Skeletal muscle satellite cell (primary cell): ENCODE measurements at regions not wholly inside any gene's neighbourhood (a gene's known extent, or its start where the extent isn't known, plus 50 kb on each side); places are given as distances from the start of the nearest gene placed in this dataset.

Source experiments
- H3K27me3 ChIP-seq: 2 replicates; pipeline ENCODE4 v1.7.0; 2013; ENCODE audit warnings: low read length; ENCODE audit not compliant: control insufficient read depth, insufficient read depth
- H3K36me3 ChIP-seq: 2 replicates; pipeline ENCODE4 v1.7.0; 2013; ENCODE audit warnings: mild to moderate bottlenecking, control low read depth, low read length; ENCODE audit not compliant: insufficient read depth
- H3K4me1 ChIP-seq: 2 replicates; pipeline ENCODE4 v1.7.0; 2013; ENCODE audit warnings: low read length; ENCODE audit not compliant: control insufficient read depth, insufficient read depth
- H3K4me2 ChIP-seq: 2 replicates; pipeline ENCODE4 v1.7.0; 2013; ENCODE audit warnings: mild to moderate bottlenecking, low read length
- H3K4me3 ChIP-seq: 2 replicates; pipeline ENCODE4 v1.7.0; 2013; ENCODE audit warnings: low read length
- H3K9ac ChIP-seq: 2 replicates; pipeline ENCODE4 v1.7.0; 2013; ENCODE audit warnings: mild to moderate bottlenecking, low read depth, low read length, moderate library complexity
- H3K9me3 ChIP-seq: replicated peaks from 2 replicates; pipeline ENCODE4 v1.7.0; 2013; ENCODE audit warnings: mild to moderate bottlenecking, control low read depth, low read length

DNA sequence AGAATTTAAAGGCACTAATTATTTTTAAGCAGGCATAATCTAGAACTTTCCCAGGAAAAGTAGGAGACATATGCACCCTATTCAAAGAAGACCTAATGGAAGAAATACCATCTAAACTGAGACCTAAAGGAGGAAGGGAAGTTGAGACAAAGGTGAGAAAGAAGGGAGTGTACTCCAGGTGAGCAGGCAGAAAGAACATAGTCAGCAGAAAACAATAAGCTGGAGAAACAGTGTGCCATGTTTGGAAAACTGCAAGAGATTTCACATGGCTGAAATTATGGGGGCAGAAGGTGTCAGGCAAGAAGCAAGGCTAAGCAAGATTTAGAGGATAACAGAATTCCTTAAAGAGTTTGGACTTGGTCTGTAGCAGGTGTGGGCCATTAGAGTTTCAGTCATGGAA lies 167.0 kb upstream of the USP25 start:
- Histone ChIP-seq H3K27me3 (peaks cover 24% of the 10 kb centered on the region), H3K4me1 (no peaks in the 10 kb centered on the region), H3K4me2 (no peak overlapping the region), H3K9me3 (no peaks in the 10 kb centered on the region), H3K9ac (no peak overlapping the region), H3K4me3 (no peak overlapping the region), H3K36me3 (no peaks in the 10 kb centered on the region)

DNA sequence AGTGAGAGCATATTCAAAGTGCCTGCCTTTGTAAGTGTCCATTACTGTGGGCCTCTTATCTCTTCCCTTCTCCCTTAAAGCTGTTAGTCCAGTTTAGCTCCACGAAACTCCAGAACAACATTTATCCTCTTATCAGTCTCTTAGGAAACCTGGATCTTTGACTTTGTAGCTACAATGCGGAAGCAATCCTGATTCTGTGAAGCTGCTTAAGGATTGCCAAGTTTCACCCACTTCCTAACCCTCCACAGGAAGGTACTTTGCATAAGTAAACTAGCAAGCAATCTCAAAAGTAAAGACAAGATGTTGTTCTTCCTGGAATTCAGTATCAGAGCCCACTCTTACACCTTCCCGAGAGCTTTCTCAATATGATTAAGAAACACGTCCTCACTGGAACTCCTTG lies 164.9 kb upstream of the USP25 start:
- no peak overlapping the region for H3K9ac ChIP-seq
- H3K4me1 ChIP-seq: no peaks in the 10 kb centered on the region
- H3K4me3 ChIP-seq: no peak overlapping the region

DNA sequence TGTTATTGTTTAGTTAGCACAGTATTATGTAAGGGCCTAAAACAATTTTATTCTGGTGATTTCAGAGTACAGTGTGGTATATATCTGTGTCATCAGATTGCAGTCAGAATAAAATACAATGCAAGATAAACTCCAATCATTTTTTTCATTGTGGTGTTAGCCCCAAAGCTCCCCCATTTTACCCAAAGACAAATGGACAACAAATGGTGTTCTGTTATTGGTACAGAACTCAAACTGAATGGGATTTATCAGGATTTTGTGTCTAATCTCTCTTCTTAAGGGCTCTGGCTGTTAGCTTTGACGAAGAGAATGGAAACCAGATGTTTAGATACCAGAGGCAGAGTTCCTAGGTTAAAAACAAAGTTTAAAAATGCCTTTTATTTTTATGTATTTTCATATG lies 163.1 kb upstream of the USP25 start:
- Histone ChIP-seq H3K4me1 (no peaks in the 10 kb centered on the region), H3K9ac (no peak overlapping the region), H3K36me3 (no peaks in the 10 kb centered on the region), H3K9me3 (no peaks in the 10 kb centered on the region), H3K27me3 (peaks cover 12% of the 10 kb centered on the region), H3K4me2 (no peak overlapping the region), H3K4me3 (no peak overlapping the region)

More for the DNA sequence above, 164.9 kb upstream of the USP25 start:
- Histone ChIP-seq H3K4me2 (no peak overlapping the region), H3K9me3 (no peaks in the 10 kb centered on the region), H3K27me3 (peaks cover 17% of the 10 kb centered on the region), H3K36me3 (no peaks in the 10 kb centered on the region)

DNA sequence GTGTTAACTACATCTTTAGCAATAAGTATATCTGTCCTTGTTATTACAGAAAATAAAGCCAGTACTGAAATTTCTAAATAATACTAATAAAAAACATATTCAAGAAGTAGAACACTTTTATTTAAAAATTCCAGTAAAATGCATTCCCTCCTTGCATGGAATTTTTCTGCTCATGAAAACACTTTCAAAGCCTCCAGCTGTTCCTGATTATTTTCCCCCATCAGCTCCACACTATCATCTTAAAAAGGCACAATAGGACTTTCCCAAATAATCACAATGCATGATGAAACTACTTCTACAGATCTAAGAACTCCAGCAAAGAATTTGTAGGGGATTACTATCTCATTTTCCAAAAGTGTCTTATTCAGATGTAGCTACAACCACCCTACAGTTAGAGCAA lies 162.6 kb upstream of the USP25 start:
- H3K4me2 ChIP-seq: no peak overlapping the region

DNA sequence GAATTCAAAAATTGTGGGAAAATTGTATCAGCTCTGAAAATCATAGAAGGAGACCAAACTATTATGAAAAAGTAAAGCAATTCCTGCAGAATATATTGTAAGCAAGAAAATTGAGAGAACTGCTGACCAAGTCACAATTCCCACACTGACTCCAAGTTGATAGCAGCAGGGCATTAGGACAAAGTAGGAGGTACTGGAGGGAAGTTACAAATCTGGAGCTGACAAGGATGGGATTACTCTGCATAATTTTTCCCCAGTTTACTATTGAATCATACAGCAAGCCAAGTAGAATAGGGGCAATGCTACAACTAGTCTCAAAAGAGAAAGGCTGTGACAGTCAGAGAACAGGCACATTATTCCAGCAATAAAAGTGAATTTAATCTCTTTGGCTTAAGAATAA lies 161.3 kb upstream of the USP25 start:
- H3K4me1 ChIP-seq: no peaks in the 10 kb centered on the region
- H3K9ac ChIP-seq: no peak overlapping the region
- H3K27me3 ChIP-seq: peaks cover 12% of the 10 kb centered on the region
- no peaks in the 10 kb centered on the region for H3K36me3 ChIP-seq
- H3K9me3 ChIP-seq: no peaks in the 10 kb centered on the region
- no peak overlapping the region for H3K4me3 ChIP-seq
- H3K4me2 ChIP-seq: no peak overlapping the region

More for the DNA sequence above, 162.6 kb upstream of the USP25 start:
- no peaks in the 10 kb centered on the region for H3K4me1 ChIP-seq
- H3K9ac ChIP-seq: no peak overlapping the region
- H3K27me3 ChIP-seq: peaks cover 12% of the 10 kb centered on the region
- H3K4me3 ChIP-seq: no peak overlapping the region
- no peaks in the 10 kb centered on the region for H3K9me3 ChIP-seq
- H3K36me3 ChIP-seq: no peaks in the 10 kb centered on the region

DNA sequence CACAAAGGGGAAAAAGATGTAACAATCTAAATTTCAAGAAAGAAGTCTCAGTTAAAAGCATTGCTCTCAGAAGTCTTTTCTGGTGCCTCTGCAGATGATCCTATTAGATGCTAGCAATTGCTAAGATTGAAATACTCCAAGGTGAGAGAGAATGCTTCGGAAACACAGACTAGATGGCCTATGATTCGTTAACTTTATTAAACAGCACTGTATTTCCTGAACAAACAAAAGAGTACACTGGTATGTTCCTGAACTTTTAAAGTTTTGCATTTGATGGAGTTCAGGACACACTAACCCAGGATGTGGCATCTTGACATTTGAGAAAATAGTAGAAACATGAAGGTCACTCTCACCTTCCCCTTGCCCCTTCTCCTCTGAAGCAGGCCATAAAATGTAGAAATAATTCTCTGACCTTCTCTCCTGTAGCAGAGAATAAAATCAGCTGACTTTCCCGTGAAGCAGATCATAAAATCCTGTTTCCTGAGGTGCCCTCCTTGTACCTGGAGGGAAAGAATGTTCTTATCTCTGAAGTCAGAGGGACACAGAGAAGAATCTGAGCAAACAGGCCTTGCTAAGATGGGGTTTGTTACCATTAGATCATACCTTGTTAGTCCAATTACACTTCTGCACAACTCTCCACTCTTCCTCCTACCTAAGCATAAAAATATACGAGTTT lies 142.9 kb upstream of the USP25 start:
- no peaks in the 10 kb centered on the region for H3K9me3 ChIP-seq
- H3K9ac ChIP-seq: no peak overlapping the region
- H3K4me2 ChIP-seq: no peak overlapping the region
- peaks cover 5% of the 10 kb centered on the region for H3K27me3 ChIP-seq
- no peaks in the 10 kb centered on the region for H3K4me1 ChIP-seq
- H3K4me3 ChIP-seq: no peak overlapping the region
- no peaks in the 10 kb centered on the region for H3K36me3 ChIP-seq

DNA sequence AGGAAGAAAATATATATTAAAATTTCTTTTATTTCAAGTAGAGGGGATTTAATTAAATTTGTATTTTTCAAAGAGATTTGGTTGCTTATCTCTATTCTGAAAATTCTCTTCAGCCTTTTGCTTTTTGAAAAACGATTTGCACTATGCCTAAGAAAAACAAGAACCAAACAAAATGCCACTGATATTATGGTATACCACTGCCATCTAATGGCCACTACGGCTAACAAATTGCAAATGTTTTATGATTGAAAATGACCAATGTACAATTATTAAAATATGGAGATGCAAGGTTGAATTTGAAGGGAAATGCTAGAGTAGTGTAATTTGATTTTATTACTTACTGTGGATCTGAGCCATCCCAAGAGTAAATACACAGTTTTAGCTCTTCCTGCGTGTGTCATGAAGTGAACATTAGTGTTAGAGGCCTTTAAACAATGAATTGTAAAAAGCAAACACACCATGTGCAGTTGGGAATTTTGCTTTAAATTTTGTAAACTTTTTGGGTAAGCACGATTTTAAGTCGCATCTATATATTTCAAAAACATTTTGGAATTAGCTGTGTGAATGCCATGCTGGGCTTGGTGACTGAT lies 137.4 kb upstream of the USP25 start:
- H3K9me3 ChIP-seq: no peaks in the 10 kb centered on the region
- no peaks in the 10 kb centered on the region for H3K27me3 ChIP-seq
- no peaks in the 10 kb centered on the region for H3K4me1 ChIP-seq
- H3K4me3 ChIP-seq: no peak overlapping the region
- H3K4me2 ChIP-seq: no peak overlapping the region
- no peak overlapping the region for H3K9ac ChIP-seq
- H3K36me3 ChIP-seq: no peaks in the 10 kb centered on the region

DNA sequence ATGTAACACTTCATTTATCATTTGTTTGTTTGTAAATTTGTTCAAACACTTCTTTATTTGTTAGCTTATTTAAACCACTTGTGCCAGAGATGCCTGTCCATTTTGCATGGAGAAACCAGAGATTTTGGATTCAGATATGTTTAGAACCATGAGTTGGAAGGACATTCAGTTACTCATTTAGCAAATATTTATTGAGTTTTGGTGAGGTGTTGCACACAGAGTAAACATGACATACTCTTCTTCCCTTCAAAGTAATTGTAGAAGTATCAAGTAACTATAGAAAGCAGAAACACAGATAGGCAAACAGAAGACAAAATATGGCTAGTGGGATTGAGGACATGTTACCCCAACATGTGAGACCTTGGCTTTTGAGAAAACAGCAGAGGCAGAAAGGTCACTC lies 136.8 kb upstream of the USP25 start:
- no peak overlapping the region for H3K4me2 ChIP-seq
- H3K27me3 ChIP-seq: no peaks in the 10 kb centered on the region
- no peaks in the 10 kb centered on the region for H3K9me3 ChIP-seq
- H3K36me3 ChIP-seq: no peaks in the 10 kb centered on the region
- no peak overlapping the region for H3K4me3 ChIP-seq
- H3K4me1 ChIP-seq: no peaks in the 10 kb centered on the region
- H3K9ac ChIP-seq: no peak overlapping the region

DNA sequence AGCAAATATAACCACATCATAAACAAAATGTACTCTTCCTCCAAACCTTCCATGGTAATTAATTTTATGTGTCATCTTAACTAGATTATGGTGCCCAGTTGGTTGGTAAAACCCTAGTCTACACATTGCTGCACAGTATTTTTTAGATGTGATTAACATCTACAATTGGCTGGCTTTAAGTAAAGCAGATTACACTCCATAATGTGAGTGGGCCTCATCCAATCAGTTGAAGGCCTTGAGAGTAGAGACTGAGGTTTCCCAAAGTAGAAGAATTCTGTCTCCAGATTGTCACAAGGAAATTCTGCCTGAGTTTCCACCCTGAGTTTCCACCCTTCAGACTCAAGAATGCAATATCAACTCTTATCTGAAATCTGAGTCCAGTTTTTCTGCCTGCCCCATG lies 128.4 kb upstream of the USP25 start:
- no peak overlapping the region for H3K9ac ChIP-seq
- no peaks in the 10 kb centered on the region for H3K27me3 ChIP-seq

DNA sequence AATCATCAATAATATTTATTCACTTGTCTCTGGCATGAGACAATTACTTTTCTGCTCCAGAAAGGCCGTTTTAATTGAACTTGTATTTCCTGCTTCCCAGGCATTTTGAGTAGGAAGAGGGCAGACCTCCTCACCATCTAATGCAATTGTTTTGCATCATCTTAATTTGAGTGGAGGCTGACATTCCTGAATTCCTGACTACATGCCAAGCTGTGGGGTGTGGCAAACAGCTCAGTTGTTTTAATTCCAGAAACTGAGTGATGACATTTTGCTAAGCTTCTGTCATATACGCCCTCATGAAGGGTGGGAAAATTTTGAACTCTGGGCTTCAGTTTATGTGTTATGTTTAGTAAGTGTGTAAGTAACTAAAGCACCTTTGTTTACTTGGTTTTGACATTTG lies 125.4 kb upstream of the USP25 start:
- no peak overlapping the region for H3K9ac ChIP-seq
- H3K36me3 ChIP-seq: no peaks in the 10 kb centered on the region
- H3K4me2 ChIP-seq: peak overlapping the region; percentile 12
- no peak overlapping the region for H3K4me3 ChIP-seq
- H3K27me3 ChIP-seq: no peaks in the 10 kb centered on the region
- peaks cover 8% of the 10 kb centered on the region for H3K4me1 ChIP-seq
- no peaks in the 10 kb centered on the region for H3K9me3 ChIP-seq

More for the DNA sequence above, 128.4 kb upstream of the USP25 start:
- Histone ChIP-seq H3K4me2 (no peak overlapping the region), H3K4me1 (peaks cover 8% of the 10 kb centered on the region), H3K36me3 (no peaks in the 10 kb centered on the region), H3K4me3 (no peak overlapping the region), H3K9me3 (no peaks in the 10 kb centered on the region)

DNA sequence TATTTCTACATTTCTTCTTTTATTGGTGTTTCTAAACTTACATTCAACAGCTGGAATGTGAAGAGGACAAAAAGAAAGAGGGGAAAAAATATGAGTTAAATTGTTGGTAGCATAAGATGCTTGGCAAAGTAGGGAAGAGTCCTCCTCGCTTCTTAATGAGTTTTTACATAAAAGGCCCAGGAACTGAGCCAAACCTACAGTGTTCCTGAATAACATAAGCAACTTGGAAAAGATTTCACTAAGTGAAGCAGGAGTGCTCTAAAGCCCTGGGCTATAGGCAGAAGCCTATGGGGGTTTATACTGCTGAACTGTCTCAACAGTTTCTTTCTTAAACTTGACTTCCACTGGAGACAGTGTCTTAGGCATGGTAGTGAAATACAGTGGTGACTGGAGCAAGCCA lies 115.0 kb upstream of the USP25 start:
- Histone ChIP-seq H3K4me2 (no peak overlapping the region), H3K4me3 (no peak overlapping the region), H3K36me3 (no peaks in the 10 kb centered on the region), H3K9ac (no peak overlapping the region), H3K9me3 (no peaks in the 10 kb centered on the region), H3K4me1 (peaks cover 20% of the 10 kb centered on the region), H3K27me3 (no peaks in the 10 kb centered on the region)
